Endothelial cell of umbilical vein (primary cell): ENCODE measurements at regions not wholly inside any gene's neighbourhood (a gene's known extent, or its start where the extent isn't known, plus 50 kb on each side); places are given as distances from the start of the nearest gene placed in this dataset.

Experiments used
- BruUV-seq: library from RNA; stranded (reverse); fragments of 400-500 nt; replicated peaks from 2 replicates; lab custom pipeline; 2021; lab: Mats Ljungman, UMichigan
- CTCF ChIA-PET: fragments of 300-600, 350-600 bp; sonication (Branson Sonifier 250); formaldehyde crosslinking; loops from one replicate; lab custom pipeline; 2021; ENCODE audit warnings: antibody characterized with exemption, inconsistent platforms; lab: Charles Lee
- POLR2A ChIA-PET: fragments of 300-600, 350-600 bp; sonication (Branson Sonifier 250); formaldehyde crosslinking; loops from one replicate; lab custom pipeline; 2021; ENCODE audit warnings: antibody characterized with exemption, inconsistent platforms; lab: Charles Lee
- DNase-seq: peaks from one replicate; pipeline ENCODE4 v3.0.0-alpha.2; 2011; ENCODE audit warnings: low read depth, low spot score
- FAIRE-seq: peaks from 2 replicates; lab custom pipeline; 2011; peaks lifted over from hg19 to GRCh38; lab: Jason Lieb, UNC
- H2AFZ ChIP-seq: 2 replicates; pipeline ENCODE4 v1.6.0; 2012; ENCODE audit warnings: low read depth, low read length, control low read depth, inconsistent platforms
- H3K27ac ChIP-seq: 2 replicates; pipeline ENCODE4 v1.5.1; 2011; ENCODE audit warnings: low read depth, mild to moderate bottlenecking, control low read depth, low read length, moderate library complexity; ENCODE audit not compliant: insufficient read depth
- H3K27me3 ChIP-seq, 2 experiments: 2 replicates each; pipeline versions ENCODE4 v1.6.0 to v1.6.1; 2011; ENCODE audit warnings: low read length in 2 of 2, mixed read lengths in 1 of 2; ENCODE audit not compliant: control insufficient read depth in 2 of 2, insufficient read depth in 2 of 2
- H3K36me3 ChIP-seq, 2 experiments: 2 replicates in 1 of 2; 3 replicates in 1 of 2; pipeline ENCODE4 v1.5.1; 2011; ENCODE audit warnings: low read length in 2 of 2, mild to moderate bottlenecking in 1 of 2, moderate library complexity in 1 of 2; ENCODE audit not compliant: control insufficient read depth in 2 of 2, insufficient read depth in 2 of 2; ENCODE audit errors: extremely low read depth in 1 of 2
- H3K4me1 ChIP-seq: 3 replicates; pipeline ENCODE4 v1.5.1; 2011; ENCODE audit warnings: mild to moderate bottlenecking, low read length; ENCODE audit not compliant: control insufficient read depth, insufficient read depth; ENCODE audit errors: extremely low read depth
- H3K4me2 ChIP-seq: 2 replicates; pipeline ENCODE4 v1.6.1; 2011; ENCODE audit warnings: low read length, control low read depth, mixed read lengths; ENCODE audit not compliant: insufficient read depth
- H3K4me3 ChIP-seq, 3 experiments: fragments of 200-600 bp in 1 of 3; sonication (generic), shearing (Covaris generic) in 1 of 3; replicated peaks in 1 of 3; 2 replicates each; pipeline ENCODE4 v1.5.1; 2011 to 2016; ENCODE audit warnings: control low read depth in 3 of 3, low read length in 3 of 3, mild to moderate bottlenecking in 2 of 3, inconsistent platforms in 1 of 3, low read depth in 1 of 3, moderate library complexity in 1 of 3; ENCODE audit not compliant: insufficient read depth in 1 of 3
- H3K79me2 ChIP-seq: 2 replicates; pipeline ENCODE4 v1.6.0; 2012; ENCODE audit warnings: low read length, inconsistent platforms; ENCODE audit not compliant: control insufficient read depth, insufficient read depth
- H3K9ac ChIP-seq: replicated peaks from 2 replicates; pipeline ENCODE3; 2011; ENCODE audit warnings: low read length, control low read depth; ENCODE audit not compliant: insufficient read depth; ENCODE audit errors: extremely low read depth
- H3K9me1 ChIP-seq: replicated peaks from 3 replicates; pipeline ENCODE4 v1.6.0; 2011; ENCODE audit warnings: mild to moderate bottlenecking, low read length; ENCODE audit not compliant: control insufficient read depth, insufficient read depth; ENCODE audit errors: extremely low read depth
- H3K9me3 ChIP-seq: replicated peaks from 2 replicates; pipeline ENCODE4 v1.5.1; 2012; ENCODE audit warnings: low read length, inconsistent platforms; ENCODE audit not compliant: control insufficient read depth, insufficient read depth
- H4K20me1 ChIP-seq: replicated peaks from 2 replicates; pipeline ENCODE3; 2011; ENCODE audit warnings: mild to moderate bottlenecking, low read length; ENCODE audit not compliant: control insufficient read depth, insufficient read depth; ENCODE audit errors: extremely low read depth
- EZH2 ChIP-seq: IDR thresholded peaks from 2 replicates; pipeline ENCODE4 v1.6.1; 2012; ENCODE audit warnings: borderline replicate concordance, low read depth, mild to moderate bottlenecking, moderate library complexity, low read length, inconsistent platforms; ENCODE audit not compliant: severe bottlenecking
- FOS ChIP-seq: IDR thresholded peaks from 2 replicates; pipeline ENCODE4 v1.6.1; 2011; ENCODE audit warnings: mild to moderate bottlenecking, low read length, moderate library complexity, borderline replicate concordance; ENCODE audit not compliant: insufficient read depth
- GATA2 ChIP-seq: IDR thresholded peaks from 2 replicates; pipeline ENCODE4 v1.7.0; 2011; ENCODE audit warnings: low read depth, mild to moderate bottlenecking, moderate library complexity, mixed read lengths, low read length; ENCODE audit not compliant: insufficient read length, insufficient read depth
- JUN ChIP-seq: IDR thresholded peaks from 2 replicates; pipeline ENCODE4 v1.6.1; 2011; ENCODE audit warnings: borderline replicate concordance, low read depth; ENCODE audit not compliant: insufficient read length, insufficient read depth
- MYC ChIP-seq: IDR thresholded peaks from one replicate; pipeline ENCODE4 v1.6.1; 2011; ENCODE audit warnings: mild to moderate bottlenecking, low read depth, low read length
- POLR2A ChIP-seq: IDR thresholded peaks from 2 replicates; pipeline ENCODE4 v1.6.1; 2012; ENCODE audit warnings: low read depth, mild to moderate bottlenecking, control low read depth, low read length
- POLR2AphosphoS5 ChIP-seq: IDR thresholded peaks from 2 replicates; pipeline ENCODE4 v1.6.1; 2012; ENCODE audit warnings: low read depth, mild to moderate bottlenecking, control low read depth, low read length, moderate library complexity; ENCODE audit not compliant: insufficient read depth
- dilution Hi-C: fragments of 300-500 bp; cut with MboI; formaldehyde crosslinking; loops from one replicate; pipeline ENCODE4 v1.15.0; 2019; ENCODE audit warnings: low sequenced_read_pairs; ENCODE audit not compliant: extremely low pct_ligation_motif_present
- intact Hi-C: fragments of 100-400 bp; cut with micrococcal nuclease; formaldehyde crosslinking; loops from one replicate; pipeline ENCODE4 v1.10.0; 2022
- TF ChIP-seq, protein P1 (sequence below), 2 donors: IDR thresholded peaks; 1 replicate in 1 of 2; 2 replicates in 1 of 2; pipeline ENCODE4 v1.5.1; 2011; ENCODE audit warnings: low read length in 2 of 2, mild to moderate bottlenecking in 2 of 2, moderate library complexity in 2 of 2, control low read depth in 1 of 2, inconsistent platforms in 1 of 2, low read depth in 1 of 2; ENCODE audit not compliant: insufficient read depth in 1 of 2; ENCODE audit errors: extremely low read depth in 1 of 2
- TF ChIP-seq, protein P2 (sequence below): IDR thresholded peaks from 2 replicates; pipeline ENCODE4 v1.6.1; 2011; ENCODE audit not compliant: insufficient read depth, insufficient read length

DNA sequence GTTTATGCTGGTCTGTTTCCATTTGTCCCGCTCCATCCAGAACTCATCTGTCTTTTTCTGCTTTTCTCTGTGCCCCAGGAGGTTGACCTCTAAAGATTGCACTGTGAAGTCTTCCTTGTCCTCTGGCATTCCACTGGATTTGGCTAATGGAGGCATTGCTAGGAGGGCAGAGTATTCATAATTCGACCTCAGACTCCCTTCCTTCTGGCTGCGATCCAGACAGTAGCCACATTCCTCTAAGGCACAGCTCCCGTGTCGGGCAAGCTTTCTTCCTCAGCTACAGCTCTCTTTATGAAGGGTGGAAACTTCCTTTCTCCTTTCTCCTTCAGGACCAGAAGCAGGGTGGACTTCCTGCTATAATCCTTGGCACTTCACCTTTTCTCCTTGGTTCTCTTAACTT lies 175.9 kb downstream of the BAMBI start:
- POLR2A ChIA-PET = no interaction called here
- dilution Hi-C loops = no loop called here
- Histone ChIP-seq H3K4me1 (no peaks in the 10 kb centered on the region), H3K27me3 (peaks cover 6 to 18% of the 10 kb centered on the region in 2 experiments), H3K27ac (no peak overlapping the region), H3K4me2 (no peak overlapping the region), H3K9ac (no peak overlapping the region), H3K9me3 (no peaks in the 10 kb centered on the region), H3K4me3 (no peak overlapping the region), H3K9me1 (no peaks in the 10 kb centered on the region), H3K36me3 (no peaks in the 10 kb centered on the region), H2AFZ (no peak overlapping the region), H3K79me2 (no peaks in the 10 kb centered on the region), H4K20me1 (no peaks in the 10 kb centered on the region)
- FAIRE-seq (no peak), DNase-seq (no peak)
- BruUV-seq = no TSS peak
- TF ChIP-seq MYC (no peak), EZH2 (no peak), POLR2AphosphoS5 (no peak), POLR2A (no peak), JUN (no peak), GATA2 (no peak), FOS (no peak)
- TF ChIP-seq, protein P1, sequence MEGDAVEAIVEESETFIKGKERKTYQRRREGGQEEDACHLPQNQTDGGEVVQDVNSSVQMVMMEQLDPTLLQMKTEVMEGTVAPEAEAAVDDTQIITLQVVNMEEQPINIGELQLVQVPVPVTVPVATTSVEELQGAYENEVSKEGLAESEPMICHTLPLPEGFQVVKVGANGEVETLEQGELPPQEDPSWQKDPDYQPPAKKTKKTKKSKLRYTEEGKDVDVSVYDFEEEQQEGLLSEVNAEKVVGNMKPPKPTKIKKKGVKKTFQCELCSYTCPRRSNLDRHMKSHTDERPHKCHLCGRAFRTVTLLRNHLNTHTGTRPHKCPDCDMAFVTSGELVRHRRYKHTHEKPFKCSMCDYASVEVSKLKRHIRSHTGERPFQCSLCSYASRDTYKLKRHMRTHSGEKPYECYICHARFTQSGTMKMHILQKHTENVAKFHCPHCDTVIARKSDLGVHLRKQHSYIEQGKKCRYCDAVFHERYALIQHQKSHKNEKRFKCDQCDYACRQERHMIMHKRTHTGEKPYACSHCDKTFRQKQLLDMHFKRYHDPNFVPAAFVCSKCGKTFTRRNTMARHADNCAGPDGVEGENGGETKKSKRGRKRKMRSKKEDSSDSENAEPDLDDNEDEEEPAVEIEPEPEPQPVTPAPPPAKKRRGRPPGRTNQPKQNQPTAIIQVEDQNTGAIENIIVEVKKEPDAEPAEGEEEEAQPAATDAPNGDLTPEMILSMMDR (IDR thresholded peaks at IDR 0.05; ENCODE audit: extremely low read depth in 1 of 2, insufficient read depth in 1 of 2, low read depth in 1 of 2, low read length in 2 of 2) = no peak
- TF ChIP-seq, protein P2, sequence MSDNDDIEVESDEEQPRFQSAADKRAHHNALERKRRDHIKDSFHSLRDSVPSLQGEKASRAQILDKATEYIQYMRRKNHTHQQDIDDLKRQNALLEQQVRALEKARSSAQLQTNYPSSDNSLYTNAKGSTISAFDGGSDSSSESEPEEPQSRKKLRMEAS = no peak
- intact Hi-C loops = no loop called here
- CTCF ChIA-PET = no interaction called here
